ENCODE measurements at regions not wholly inside any gene's neighbourhood (a gene's known extent, or its start where the extent isn't known, plus 50 kb on each side); places are given as distances from the start of the nearest gene placed in this dataset.

DNA sequence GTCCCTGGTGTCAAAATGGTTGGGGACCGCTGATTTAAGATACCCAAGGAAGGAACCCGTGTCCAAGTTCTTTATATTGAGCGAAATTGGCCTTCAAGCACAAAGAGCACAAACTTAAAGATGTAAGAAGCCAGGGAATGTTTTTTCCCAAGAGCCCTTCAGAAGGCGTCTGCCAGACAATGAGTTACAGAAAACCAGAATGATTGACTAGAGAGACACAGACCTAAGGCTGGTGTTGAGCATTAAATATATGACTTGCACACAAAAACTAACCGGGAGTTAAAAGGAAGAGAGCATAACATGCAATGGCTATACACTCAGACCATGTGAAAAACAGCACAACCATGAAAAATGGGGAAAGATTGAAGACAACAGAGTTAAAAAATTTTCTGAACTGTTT lies 157.5 kb upstream of the FAM9B start:
- H2BK20ac ChIP-seq (ENCODE audit: low read length) = no peak overlapping the region
- DNase-seq (ENCODE audit: low read depth in 1 of 2, low spot score in 2 of 2) = no peak
- H3K9ac ChIP-seq (replicated peaks in 1 of 4; ENCODE audit: extremely low read depth in 1 of 4, low read depth in 3 of 4, low read length in 3 of 4) = no peak overlapping the region
- no peaks in the 10 kb centered on the region for H3K79me1 ChIP-seq (ENCODE audit: low read depth, low read length)
- ChIA-PET CTCF (ENCODE audit: partially characterized antibody) (no interaction called here), POLR2A (ENCODE audit: partially characterized antibody) (no interaction called here)
- no peaks in the 10 kb centered on the region for H3K23me2 ChIP-seq (ENCODE audit: low read depth, low read length)
- H3K4me2 ChIP-seq (ENCODE audit: insufficient read depth in 1 of 2, low read depth in 2 of 2, low read length in 2 of 2) = no peak overlapping the region
- no peak overlapping the region for H4K8ac ChIP-seq (ENCODE audit: extremely low read depth, insufficient read depth, low read length)
- H4K5ac ChIP-seq (ENCODE audit: insufficient read length, low read depth, low read length) = no peak overlapping the region
- no peak overlapping the region for H3K18ac ChIP-seq (ENCODE audit: extremely low read depth, low read length)
- H3K4me3 ChIP-seq (ENCODE audit: extremely low read depth in 1 of 4, insufficient read depth in 2 of 4, low read depth in 3 of 4, low read length in 4 of 4) = no peak overlapping the region
- no peaks in the 10 kb centered on the region for H3K9me3 ChIP-seq (ENCODE audit: insufficient read depth in 2 of 2, low read depth in 1 of 2, low read length in 1 of 2)
- H4K91ac ChIP-seq (replicated peaks; ENCODE audit: insufficient read length, low read length) = no peak overlapping the region
- H2AK5ac ChIP-seq (ENCODE audit: low read depth, low read length) = no peak overlapping the region
- WGBS, 2 experiments (ENCODE audit: extremely low coverage in 1 of 2, insufficient coverage in 1 of 2, insufficient read length in 1 of 2, insufficient replicate concordance in 2 of 2, low coverage in 1 of 2, low lambda C conversion rate in 2 of 2, missing lambda C conversion rate in 1 of 2) = 98% methylated on average over 5 of the region's 5 CpGs; no CpG with 5 or more reads in 1 of the 2 experiments
- no peaks in the 10 kb centered on the region for H3K27me3 ChIP-seq (replicated peaks in 1 of 4; ENCODE audit: control insufficient read depth in 3 of 4, extremely low read depth in 1 of 4, insufficient read depth in 3 of 4, low read length in 3 of 4)
- H3K23ac ChIP-seq (ENCODE audit: insufficient read length) = no peak overlapping the region
- no peak overlapping the region for H3K27ac ChIP-seq (ENCODE audit: low read depth, low read length)
- H3K4ac ChIP-seq (replicated peaks; ENCODE audit: insufficient read length, low read depth, low read length) = no peak overlapping the region
- FAIRE-seq = no peak
- H3K79me2 ChIP-seq (ENCODE audit: control insufficient read depth in 1 of 2, insufficient read depth in 2 of 2, low read length in 2 of 2) = no peaks in the 10 kb centered on the region
- no peak overlapping the region for H2BK15ac ChIP-seq (ENCODE audit: low read length)
- no peak overlapping the region for H3K56ac ChIP-seq (replicated peaks; ENCODE audit: insufficient read length, low read depth, low read length)
- no peak overlapping the region for H3K14ac ChIP-seq (ENCODE audit: insufficient read length)
- H2BK5ac ChIP-seq (ENCODE audit: low read depth, low read length) = no peak overlapping the region
- no peak overlapping the region for H2AFZ ChIP-seq (ENCODE audit: low read length)
- H3K36me3 ChIP-seq (ENCODE audit: control insufficient read depth in 2 of 4, insufficient read depth in 4 of 4, low read length in 3 of 4) = no peaks in the 10 kb centered on the region
- H4K20me1 ChIP-seq (replicated peaks in 1 of 2; ENCODE audit: control insufficient read depth in 1 of 2, insufficient read depth in 2 of 2, low read length in 2 of 2) = no peaks in the 10 kb centered on the region
- no peak overlapping the region for H2BK12ac ChIP-seq (ENCODE audit: low read depth, low read length)
- peaks cover 0 to 6% (median 2%) of the 10 kb centered on the region in 4 experiments; a peak in 3 of 7 replicates for H3K4me1 ChIP-seq (replicated peaks in 1 of 4; ENCODE audit: control insufficient read depth in 3 of 4, insufficient read depth in 4 of 4, low read length in 3 of 4)
- no peak overlapping the region for H2BK120ac ChIP-seq (replicated peaks; ENCODE audit: low read depth, low read length)
- TF ChIP-seq MAFK (IDR thresholded peaks at IDR 0.05; ENCODE audit: low read depth, low read length) (no peak), SRF (IDR thresholded peaks at IDR 0.05; ENCODE audit: low read depth, low read length) (no peak), ZNF274 (IDR thresholded peaks at IDR 0.05; ENCODE audit: borderline replicate concordance, extremely low read depth, low read length) (no peak), POLR2A (IDR thresholded peaks at IDR 0.05; ENCODE audit: control extremely low read depth in 1 of 2, low read depth in 2 of 2, low read length in 2 of 2) (no peak), EP300 (IDR thresholded peaks at IDR 0.05; ENCODE audit: borderline replicate concordance in 1 of 2, low read depth in 2 of 2, low read length in 2 of 2) (no peak), JUND (IDR thresholded peaks at IDR 0.05; ENCODE audit: low read length) (no peak), KDM5A (IDR thresholded peaks at IDR 0.05; ENCODE audit: low read length) (no peak), SIRT6 (IDR thresholded peaks at IDR 0.05; ENCODE audit: low read length) (no peak), TCF12 (IDR thresholded peaks at IDR 0.05; ENCODE audit: low read depth, low read length) (no peak), POU5F1 (IDR thresholded peaks at IDR 0.05; ENCODE audit: low read depth, low read length) (no peak), CTBP2 (IDR thresholded peaks at IDR 0.05; ENCODE audit: borderline replicate concordance, insufficient read depth, insufficient read length, low read length) (no peak), PHF8 (conservative IDR thresholded peaks at IDR 0.05; ENCODE audit: low read depth, low read length) (no peak), NANOG (IDR thresholded peaks at IDR 0.05; ENCODE audit: insufficient read depth, low read depth, low read length, poor library complexity, severe bottlenecking) (no peak)
- TF ChIP-seq, protein P1, sequence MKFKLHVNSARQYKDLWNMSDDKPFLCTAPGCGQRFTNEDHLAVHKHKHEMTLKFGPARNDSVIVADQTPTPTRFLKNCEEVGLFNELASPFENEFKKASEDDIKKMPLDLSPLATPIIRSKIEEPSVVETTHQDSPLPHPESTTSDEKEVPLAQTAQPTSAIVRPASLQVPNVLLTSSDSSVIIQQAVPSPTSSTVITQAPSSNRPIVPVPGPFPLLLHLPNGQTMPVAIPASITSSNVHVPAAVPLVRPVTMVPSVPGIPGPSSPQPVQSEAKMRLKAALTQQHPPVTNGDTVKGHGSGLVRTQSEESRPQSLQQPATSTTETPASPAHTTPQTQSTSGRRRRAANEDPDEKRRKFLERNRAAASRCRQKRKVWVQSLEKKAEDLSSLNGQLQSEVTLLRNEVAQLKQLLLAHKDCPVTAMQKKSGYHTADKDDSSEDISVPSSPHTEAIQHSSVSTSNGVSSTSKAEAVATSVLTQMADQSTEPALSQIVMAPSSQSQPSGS (IDR thresholded peaks at IDR 0.05; ENCODE audit: low read length) = no peak
